Karpas-422 (cell line): ENCODE measurements at regions not wholly inside any gene's neighbourhood (a gene's known extent, or its start where the extent isn't known, plus 50 kb on each side); places are given as distances from the start of the nearest gene placed in this dataset.

Source experiments
- DNase-seq: peaks from one replicate; pipeline ENCODE4 v3.0.0-alpha.2; 2015
- H2AFZ ChIP-seq: fragments of 200-600 bp; sonication (generic); 2 replicates; pipeline ENCODE4 v1.6.1; 2014; ENCODE audit warnings: antibody characterized with exemption, low read length, mixed read lengths
- H3K27ac ChIP-seq: fragments of 200-600 bp; sonication (generic); 2 replicates; pipeline ENCODE4 v1.5.1; 2014; ENCODE audit warnings: mild to moderate bottlenecking, low read length, moderate library complexity
- H3K27me3 ChIP-seq: fragments of 200-600 bp; sonication (generic); 2 replicates; pipeline ENCODE4 v1.6.1; 2014; ENCODE audit warnings: low read length, mixed read lengths
- H3K36me3 ChIP-seq: fragments of 200-600 bp; sonication (generic); 2 replicates; pipeline ENCODE4 v1.6.1; 2014; ENCODE audit warnings: low read length, mixed read lengths; ENCODE audit not compliant: insufficient read depth
- H3K4me1 ChIP-seq: fragments of 200-600 bp; sonication (generic); 2 replicates; pipeline ENCODE4 v1.6.1; 2014; ENCODE audit warnings: mild to moderate bottlenecking, low read length, mixed read lengths
- H3K4me2 ChIP-seq: fragments of 200-600 bp; sonication (generic); 2 replicates; pipeline ENCODE4 v1.6.1; 2014; ENCODE audit warnings: low read length, low read depth, mild to moderate bottlenecking; ENCODE audit not compliant: poor library complexity, severe bottlenecking
- H3K4me3 ChIP-seq: fragments of 200-600 bp; sonication (generic); 2 replicates; pipeline ENCODE4 v1.5.1; 2014; ENCODE audit warnings: mild to moderate bottlenecking, antibody characterized with exemption, low read length, mixed read lengths
- H3K79me2 ChIP-seq: fragments of 200-600 bp; sonication (generic); 2 replicates; pipeline ENCODE4 v1.6.1; 2014; ENCODE audit warnings: mild to moderate bottlenecking, low read length, mixed read lengths
- H3K9ac ChIP-seq: fragments of 200-600 bp; sonication (generic); 2 replicates; pipeline ENCODE4 v1.6.0; 2014; ENCODE audit warnings: low read length
- H3K9me2 ChIP-seq: fragments of 200-600 bp; sonication (generic), shearing (Covaris generic); replicated peaks from 2 replicates; pipeline ENCODE4 v1.6.0; 2014; ENCODE audit warnings: mild to moderate bottlenecking, low read length, moderate library complexity; ENCODE audit not compliant: insufficient read depth
- H3K9me3 ChIP-seq: fragments of 300-700, 200-600 bp; sonication (generic); 2 replicates; pipeline ENCODE4 v1.6.1; 2014; ENCODE audit warnings: low read length, mixed read lengths
- H4K20me1 ChIP-seq: fragments of 200-600 bp; sonication (generic); 2 replicates; pipeline ENCODE4 v1.6.1; 2014; ENCODE audit warnings: mild to moderate bottlenecking, antibody characterized with exemption, low read length, low read depth; ENCODE audit not compliant: insufficient read depth

GRCh38 chr10:113452146-113452845 is 100.6 kb upstream of the HABP2 start:
- no peaks in the 10 kb centered on the region for H3K4me1 ChIP-seq

GRCh38 chr10:113453351-113453750 is 99.5 kb upstream of the HABP2 start:
- DNase-seq = no peak
- Histone ChIP-seq H3K4me2 (no peak overlapping the region), H3K9me2 (no peaks in the 10 kb centered on the region), H3K4me3 (no peak overlapping the region), H3K27ac (no peak overlapping the region), H3K79me2 (no peaks in the 10 kb centered on the region), H3K9ac (no peak overlapping the region), H3K4me1 (no peaks in the 10 kb centered on the region), H2AFZ (no peak overlapping the region), H3K9me3 (no peaks in the 10 kb centered on the region), H3K36me3 (no peaks in the 10 kb centered on the region), H4K20me1 (no peaks in the 10 kb centered on the region), H3K27me3 (no peaks in the 10 kb centered on the region)

More at GRCh38 chr10:113452146-113452845, 100.6 kb upstream of the HABP2 start:
- Histone ChIP-seq H3K9me3 (no peaks in the 10 kb centered on the region), H3K4me3 (no peak overlapping the region), H3K27ac (no peak overlapping the region), H4K20me1 (no peaks in the 10 kb centered on the region), H3K9ac (no peak overlapping the region), H3K36me3 (no peaks in the 10 kb centered on the region), H2AFZ (no peak overlapping the region), H3K9me2 (no peaks in the 10 kb centered on the region), H3K4me2 (no peak overlapping the region), H3K79me2 (no peaks in the 10 kb centered on the region), H3K27me3 (no peaks in the 10 kb centered on the region)
- DNase-seq = no peak

DNA sequence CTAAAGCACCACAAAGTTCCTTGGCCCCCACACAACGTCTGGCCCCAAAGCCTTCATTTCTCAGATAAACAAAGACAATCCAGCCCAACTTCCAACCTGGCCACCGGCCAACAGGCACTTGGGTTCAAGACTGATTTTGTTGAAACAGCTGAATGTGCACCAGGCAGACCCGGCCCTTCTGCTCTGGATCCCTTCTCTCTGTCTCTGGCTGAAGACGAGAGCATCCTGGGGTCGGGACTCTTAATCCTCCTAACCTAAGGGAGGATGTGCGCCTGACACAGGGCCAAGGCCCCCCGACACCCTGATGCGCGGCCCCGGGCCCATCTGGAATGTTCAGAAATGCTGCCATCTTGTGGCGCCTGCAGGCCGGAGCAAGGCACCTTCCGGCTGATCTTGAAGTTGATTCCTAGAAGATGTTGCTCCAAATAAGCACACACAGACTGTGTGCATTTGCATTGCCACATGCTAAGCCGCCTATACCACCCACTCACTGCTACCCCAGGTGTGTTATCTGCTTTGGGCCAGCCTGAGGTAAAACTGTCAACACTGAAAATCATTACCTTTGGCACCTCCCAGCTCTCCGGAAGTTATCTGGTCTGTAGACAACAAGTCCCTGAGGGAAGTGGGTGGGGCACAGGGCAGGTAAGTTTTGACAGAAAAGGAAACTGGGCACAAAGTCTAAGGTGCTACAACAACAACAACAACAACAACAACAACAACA is 98.4 kb upstream of the HABP2 start:
- Histone ChIP-seq H3K4me2 (no peak overlapping the region), H3K4me1 (no peaks in the 10 kb centered on the region; the same call in 1 of the 2 replicates), H3K9me3 (no peaks in the 10 kb centered on the region), H3K4me3 (no peak overlapping the region), H3K79me2 (no peaks in the 10 kb centered on the region), H3K9ac (no peak overlapping the region), H3K36me3 (no peaks in the 10 kb centered on the region), H3K9me2 (no peaks in the 10 kb centered on the region), H2AFZ (no peak overlapping the region), H3K27ac (no peak overlapping the region), H4K20me1 (no peaks in the 10 kb centered on the region), H3K27me3 (no peaks in the 10 kb centered on the region)
- peak; percentile 73 for DNase-seq

DNA sequence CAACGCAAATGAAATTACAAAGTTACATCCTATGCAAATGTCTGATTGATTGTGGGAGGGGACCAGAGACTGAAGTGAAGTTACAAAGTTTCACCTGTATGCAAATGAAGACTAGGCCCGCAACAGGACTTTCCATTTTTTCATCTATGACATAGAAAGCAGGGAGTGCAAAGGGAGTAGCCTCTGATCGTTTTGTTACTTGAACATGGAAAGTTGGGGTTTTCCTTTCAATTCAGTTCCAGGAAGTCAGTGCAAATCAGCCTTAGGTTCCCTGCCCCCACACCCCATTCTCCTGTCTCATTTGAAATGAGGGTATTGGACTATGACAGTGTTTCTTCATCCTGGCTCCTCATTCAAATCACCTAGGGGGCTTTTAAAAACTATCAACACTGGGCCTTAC is 96.9 kb upstream of the HABP2 start:
- H3K9me3 ChIP-seq = no peaks in the 10 kb centered on the region
- DNase-seq = no peak
- no peak overlapping the region for H2AFZ ChIP-seq

GRCh38 chr10:113456741-113457140 is 96.1 kb upstream of the HABP2 start:
- Histone ChIP-seq H3K79me2 (no peaks in the 10 kb centered on the region), H3K4me3 (no peak overlapping the region), H3K4me2 (no peak overlapping the region), H2AFZ (no peak overlapping the region), H3K9me3 (no peaks in the 10 kb centered on the region), H3K36me3 (no peaks in the 10 kb centered on the region), H3K4me1 (no peaks in the 10 kb centered on the region; the same call in 1 of the 2 replicates), H3K9me2 (no peaks in the 10 kb centered on the region), H3K27ac (no peak overlapping the region), H3K27me3 (no peaks in the 10 kb centered on the region), H3K9ac (no peak overlapping the region), H4K20me1 (no peaks in the 10 kb centered on the region)
- DNase-seq = no peak

More for the DNA sequence above, 96.9 kb upstream of the HABP2 start:
- Histone ChIP-seq H3K4me3 (no peak overlapping the region), H3K36me3 (no peaks in the 10 kb centered on the region), H3K9ac (no peak overlapping the region), H3K9me2 (no peaks in the 10 kb centered on the region), H3K4me2 (no peak overlapping the region), H3K4me1 (no peaks in the 10 kb centered on the region; the same call in 1 of the 2 replicates), H3K79me2 (no peaks in the 10 kb centered on the region), H4K20me1 (no peaks in the 10 kb centered on the region), H3K27me3 (no peaks in the 10 kb centered on the region), H3K27ac (no peak overlapping the region)

- Histone ChIP-seq H3K4me3 (no peak overlapping the region), H3K79me2 (no peaks in the 10 kb centered on the region), H3K9me2 (no peaks in the 10 kb centered on the region), H3K4me2 (no peak overlapping the region), H3K4me1 (no peaks in the 10 kb centered on the region; the same call in 1 of the 2 replicates), H3K9me3 (no peaks in the 10 kb centered on the region), H2AFZ (no peak overlapping the region), H3K36me3 (no peaks in the 10 kb centered on the region), H3K9ac (no peak overlapping the region), H4K20me1 (no peaks in the 10 kb centered on the region), H3K27ac (no peak overlapping the region), H3K27me3 (no peaks in the 10 kb centered on the region)
- no peak for DNase-seq
These were observed 95.4 kb upstream of the HABP2 start for GRCh38 chr10:113457408-113457807.

GRCh38 chr10:113458451-113458850 is 94.4 kb upstream of the HABP2 start:
- H3K9ac ChIP-seq = no peak overlapping the region
- no peaks in the 10 kb centered on the region for H3K9me2 ChIP-seq
- no peaks in the 10 kb centered on the region for H3K27me3 ChIP-seq
- no peak for DNase-seq
- H3K79me2 ChIP-seq = no peaks in the 10 kb centered on the region
- no peaks in the 10 kb centered on the region for H3K9me3 ChIP-seq
- no peaks in the 10 kb centered on the region for H3K36me3 ChIP-seq
- H3K4me1 ChIP-seq = no peaks in the 10 kb centered on the region; the same call in 1 of the 2 replicates
- H2AFZ ChIP-seq = no peak overlapping the region
- H4K20me1 ChIP-seq = no peaks in the 10 kb centered on the region
- no peak overlapping the region for H3K27ac ChIP-seq
- no peak overlapping the region for H3K4me3 ChIP-seq
- no peak overlapping the region for H3K4me2 ChIP-seq

GRCh38 chr10:113458944-113459343 is 93.9 kb upstream of the HABP2 start:
- H3K27ac ChIP-seq = no peak overlapping the region
- no peak overlapping the region for H2AFZ ChIP-seq
- no peak overlapping the region for H3K9ac ChIP-seq
- H3K27me3 ChIP-seq = no peaks in the 10 kb centered on the region
- no peak for DNase-seq
- no peaks in the 10 kb centered on the region for H3K79me2 ChIP-seq
- H3K4me2 ChIP-seq = no peak overlapping the region
- H3K9me2 ChIP-seq = no peaks in the 10 kb centered on the region
- no peak overlapping the region for H3K4me3 ChIP-seq
- no peaks in the 10 kb centered on the region; the same call in 1 of the 2 replicates for H3K4me1 ChIP-seq
- H3K36me3 ChIP-seq = no peaks in the 10 kb centered on the region
- no peaks in the 10 kb centered on the region for H3K9me3 ChIP-seq
- H4K20me1 ChIP-seq = no peaks in the 10 kb centered on the region
